Spinal cord (tissue), 9 donors: ENCODE measurements at regions not wholly inside any gene's neighbourhood (a gene's known extent, or its start where the extent isn't known, plus 50 kb on each side); places are given as distances from the start of the nearest gene placed in this dataset.
"Not testable (repeated sequence)": the region's sequence is repeated elsewhere in the genome, so short reads cannot be mapped to it uniquely, and the experiment has no call there.

Source experiments
- DNase-seq, 6 donors: peaks; one replicate each; pipeline versions ENCODE4 v3.0.0 to v3.0.0-alpha.2; 2013 to 2015; ENCODE audit warnings: low spot score in 6 of 6, low read depth in 4 of 6
- H3K27ac ChIP-seq: one replicate; pipeline ENCODE4 v1.5.1; 2013; ENCODE audit warnings: low read depth, low read length, control low read depth
- H3K27me3 ChIP-seq: one replicate; pipeline ENCODE4 v1.6.1; 2013; ENCODE audit warnings: low read length; ENCODE audit not compliant: control insufficient read depth, insufficient read depth
- H3K36me3 ChIP-seq: one replicate; pipeline ENCODE4 v1.6.1; 2013; ENCODE audit warnings: low read length; ENCODE audit not compliant: control insufficient read depth, insufficient read depth
- H3K4me1 ChIP-seq: one replicate; pipeline ENCODE4 v1.6.1; 2013; ENCODE audit warnings: low read length; ENCODE audit not compliant: control insufficient read depth, insufficient read depth
- H3K4me3 ChIP-seq: one replicate; pipeline ENCODE4 v1.5.1; 2013; ENCODE audit warnings: low read depth, low read length, control low read depth
- H3K9me3 ChIP-seq: one replicate; pipeline ENCODE4 v1.6.1; 2013; ENCODE audit warnings: low read length; ENCODE audit not compliant: control insufficient read depth, insufficient read depth
- WGBS: methylation state at CpG from one replicate; pipeline ENCODE4 v1.1.5; 2013; ENCODE audit warnings: missing lambda C conversion rate; ENCODE audit not compliant: insufficient coverage; 5-methylcytosine and 5-hydroxymethylcytosine counted together
- donor health status: healthy.

- no peaks in the 10 kb centered on the region for H3K36me3 ChIP-seq
- H3K9me3 ChIP-seq: no peaks in the 10 kb centered on the region
- H3K27me3 ChIP-seq: no peaks in the 10 kb centered on the region
- no peak overlapping the region for H3K4me3 ChIP-seq
- H3K27ac ChIP-seq: no peak overlapping the region
- no peak for DNase-seq
- no peaks in the 10 kb centered on the region for H3K4me1 ChIP-seq
These were observed 298.7 kb upstream of the COL3A1 start for GRCh38 chr2:188675391-188676009.

GRCh38 chr2:188676010-188676400, 298.2 kb upstream of the COL3A1 start:
- DNase-seq: no peak
- Histone ChIP-seq H3K36me3 (no peaks in the 10 kb centered on the region), H3K9me3 (no peaks in the 10 kb centered on the region), H3K4me3 (no peak overlapping the region), H3K27me3 (no peaks in the 10 kb centered on the region), H3K4me1 (no peaks in the 10 kb centered on the region), H3K27ac (no peak overlapping the region)
- no CpG with 5 or more reads among the region's 1 CpG for WGBS

GRCh38 chr2:188677142-188677541, 297.0 kb upstream of the COL3A1 start:
- Histone ChIP-seq H3K27ac (no peak overlapping the region), H3K9me3 (no peaks in the 10 kb centered on the region), H3K4me3 (no peak overlapping the region), H3K36me3 (no peaks in the 10 kb centered on the region), H3K27me3 (no peaks in the 10 kb centered on the region), H3K4me1 (no peaks in the 10 kb centered on the region)
- DNase-seq: no peak

GRCh38 chr2:188678882-188679281, 295.3 kb upstream of the COL3A1 start:
- Histone ChIP-seq H3K4me1 (no peaks in the 10 kb centered on the region), H3K36me3 (no peaks in the 10 kb centered on the region), H3K27ac (no peak overlapping the region), H3K4me3 (no peak overlapping the region), H3K9me3 (no peaks in the 10 kb centered on the region), H3K27me3 (no peaks in the 10 kb centered on the region)
- no peak for DNase-seq
- 88% methylated on average over 1 of the region's 2 CpGs for WGBS

- H3K27me3 ChIP-seq: no peaks in the 10 kb centered on the region
- no peak overlapping the region for H3K27ac ChIP-seq
- WGBS: no CpG with 5 or more reads among the region's 1 CpG
- no peak for DNase-seq
- no peaks in the 10 kb centered on the region for H3K9me3 ChIP-seq
- no peaks in the 10 kb centered on the region for H3K4me1 ChIP-seq
- H3K36me3 ChIP-seq: no peaks in the 10 kb centered on the region
- H3K4me3 ChIP-seq: no peak overlapping the region
These were observed 291.3 kb upstream of the COL3A1 start for GRCh38 chr2:188682838-188683237.

GRCh38 chr2:188684795-188685194, 289.4 kb upstream of the COL3A1 start:
- H3K27me3 ChIP-seq: no peaks in the 10 kb centered on the region
- no peak overlapping the region for H3K4me3 ChIP-seq
- H3K27ac ChIP-seq: no peak overlapping the region
- H3K9me3 ChIP-seq: peaks cover 3% of the 10 kb centered on the region
- no peaks in the 10 kb centered on the region for H3K4me1 ChIP-seq
- no CpG with 5 or more reads among the region's 3 CpGs for WGBS
- no peak for DNase-seq
- H3K36me3 ChIP-seq: no peaks in the 10 kb centered on the region

GRCh38 chr2:188693111-188693510, 281.1 kb upstream of the COL3A1 start:
- DNase-seq: no peak
- WGBS: 96% methylated on average over 3 of the region's 4 CpGs

GRCh38 chr2:188693771-188694170, 280.4 kb upstream of the COL3A1 start:
- Histone ChIP-seq H3K27ac (no peak overlapping the region), H3K9me3 (no peaks in the 10 kb centered on the region), H3K36me3 (no peaks in the 10 kb centered on the region), H3K4me1 (no peaks in the 10 kb centered on the region), H3K4me3 (no peak overlapping the region), H3K27me3 (no peaks in the 10 kb centered on the region)
- DNase-seq: no peak
- 67% methylated on average over 1 of the region's 2 CpGs for WGBS

More at GRCh38 chr2:188693111-188693510, 281.1 kb upstream of the COL3A1 start:
- Histone ChIP-seq H3K36me3 (no peaks in the 10 kb centered on the region), H3K4me1 (no peaks in the 10 kb centered on the region), H3K27me3 (no peaks in the 10 kb centered on the region), H3K27ac (no peak overlapping the region), H3K4me3 (no peak overlapping the region), H3K9me3 (peaks cover 3% of the 10 kb centered on the region)

- Histone ChIP-seq H3K36me3 (no peaks in the 10 kb centered on the region), H3K4me3 (no peak overlapping the region), H3K27ac (no peak overlapping the region), H3K27me3 (no peaks in the 10 kb centered on the region), H3K4me1 (no peaks in the 10 kb centered on the region), H3K9me3 (no peaks in the 10 kb centered on the region)
- WGBS: no CpG with 5 or more reads among the region's 3 CpGs
- DNase-seq: no peak
These were observed 278.2 kb upstream of the COL3A1 start for GRCh38 chr2:188695953-188696352.

- H3K9me3 ChIP-seq, H3K27ac ChIP-seq, H3K4me3 ChIP-seq, H3K36me3 ChIP-seq, DNase-seq, H3K4me1 ChIP-seq, H3K27me3 ChIP-seq: not testable (repeated sequence)
- no CpG with 5 or more reads among the region's 1 CpG for WGBS
These were observed 276.0 kb upstream of the COL3A1 start for GRCh38 chr2:188698151-188698550.
